ENCODE measurements at regions not wholly inside any gene's neighbourhood (a gene's known extent, or its start where the extent isn't known, plus 50 kb on each side); places are given as distances from the start of the nearest gene placed in this dataset.

GRCh38 chr3:72258361-72259141, 473.6 kb upstream of the PROK2 start:
- no peak for TF ChIP-seq CTCF (IDR thresholded peaks at IDR 0.05)
- no peak for TF ChIP-seq POLR2AphosphoS5 (IDR thresholded peaks at IDR 0.05)
- no peak for TF ChIP-seq EP300 (IDR thresholded peaks at IDR 0.05)
- TF ChIP-seq POLR2A (IDR thresholded peaks at IDR 0.05): no peak
